Ishikawa (cell line): ENCODE measurements at regions not wholly inside any gene's neighbourhood (a gene's known extent, or its start where the extent isn't known, plus 50 kb on each side); places are given as distances from the start of the nearest gene placed in this dataset.

Experiments used
- CEBPB ChIP-seq: IDR thresholded peaks from 2 replicates; pipeline ENCODE4 v1.6.1; 2012
- EP300 ChIP-seq: IDR thresholded peaks from 2 replicates; pipeline ENCODE4 v1.6.1; 2012; ENCODE audit warnings: borderline replicate concordance
- RAD21 ChIP-seq: IDR thresholded peaks from 2 replicates; pipeline ENCODE4 v1.6.1; 2012; ENCODE audit warnings: low read depth
- YY1 ChIP-seq: IDR thresholded peaks from 2 replicates; pipeline ENCODE4 v1.6.1; 2012; ENCODE audit warnings: low read depth
- TF ChIP-seq, protein P1 (sequence below): IDR thresholded peaks from 2 replicates; pipeline ENCODE4 v1.6.1; 2012; ENCODE audit warnings: low read depth, mild to moderate bottlenecking
- TF ChIP-seq, protein P2 (sequence below): IDR thresholded peaks from 2 replicates; pipeline ENCODE4 v1.6.1; 2012

- no peak for TF ChIP-seq EP300
- no peak for TF ChIP-seq RAD21
- TF ChIP-seq, protein P1, sequence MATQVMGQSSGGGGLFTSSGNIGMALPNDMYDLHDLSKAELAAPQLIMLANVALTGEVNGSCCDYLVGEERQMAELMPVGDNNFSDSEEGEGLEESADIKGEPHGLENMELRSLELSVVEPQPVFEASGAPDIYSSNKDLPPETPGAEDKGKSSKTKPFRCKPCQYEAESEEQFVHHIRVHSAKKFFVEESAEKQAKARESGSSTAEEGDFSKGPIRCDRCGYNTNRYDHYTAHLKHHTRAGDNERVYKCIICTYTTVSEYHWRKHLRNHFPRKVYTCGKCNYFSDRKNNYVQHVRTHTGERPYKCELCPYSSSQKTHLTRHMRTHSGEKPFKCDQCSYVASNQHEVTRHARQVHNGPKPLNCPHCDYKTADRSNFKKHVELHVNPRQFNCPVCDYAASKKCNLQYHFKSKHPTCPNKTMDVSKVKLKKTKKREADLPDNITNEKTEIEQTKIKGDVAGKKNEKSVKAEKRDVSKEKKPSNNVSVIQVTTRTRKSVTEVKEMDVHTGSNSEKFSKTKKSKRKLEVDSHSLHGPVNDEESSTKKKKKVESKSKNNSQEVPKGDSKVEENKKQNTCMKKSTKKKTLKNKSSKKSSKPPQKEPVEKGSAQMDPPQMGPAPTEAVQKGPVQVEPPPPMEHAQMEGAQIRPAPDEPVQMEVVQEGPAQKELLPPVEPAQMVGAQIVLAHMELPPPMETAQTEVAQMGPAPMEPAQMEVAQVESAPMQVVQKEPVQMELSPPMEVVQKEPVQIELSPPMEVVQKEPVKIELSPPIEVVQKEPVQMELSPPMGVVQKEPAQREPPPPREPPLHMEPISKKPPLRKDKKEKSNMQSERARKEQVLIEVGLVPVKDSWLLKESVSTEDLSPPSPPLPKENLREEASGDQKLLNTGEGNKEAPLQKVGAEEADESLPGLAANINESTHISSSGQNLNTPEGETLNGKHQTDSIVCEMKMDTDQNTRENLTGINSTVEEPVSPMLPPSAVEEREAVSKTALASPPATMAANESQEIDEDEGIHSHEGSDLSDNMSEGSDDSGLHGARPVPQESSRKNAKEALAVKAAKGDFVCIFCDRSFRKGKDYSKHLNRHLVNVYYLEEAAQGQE = no peak
- TF ChIP-seq YY1 = no peak
- TF ChIP-seq, protein P2, sequence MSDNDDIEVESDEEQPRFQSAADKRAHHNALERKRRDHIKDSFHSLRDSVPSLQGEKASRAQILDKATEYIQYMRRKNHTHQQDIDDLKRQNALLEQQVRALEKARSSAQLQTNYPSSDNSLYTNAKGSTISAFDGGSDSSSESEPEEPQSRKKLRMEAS = no peak
- no peak for TF ChIP-seq CEBPB
These were observed 663.1 kb upstream of the MARCKS start for GRCh38 chr6:113194090-113194489.
